Naive thymus-derived CD4-positive, alpha-beta T cell (primary cell): ENCODE measurements at regions not wholly inside any gene's neighbourhood (a gene's known extent, or its start where the extent isn't known, plus 50 kb on each side); places are given as distances from the start of the nearest gene placed in this dataset.

Experiments
- ATAC-seq: fragments of 150-1000 bp; cut with Tn5 transposase; 2 replicates; pipeline ENCODE4 v1.10.0; 2021; ENCODE audit warnings: mild to moderate bottlenecking, moderate library complexity
- CTCF ChIA-PET: fragments of 350-600 bp; sonication (Branson Sonifier 250); formaldehyde crosslinking; loops from one replicate; lab custom pipeline; 2021; ENCODE audit warnings: antibody characterized with exemption; lab: Charles Lee
- POLR2A ChIA-PET: fragments of 350-600 bp; sonication (Branson Sonifier 250); formaldehyde crosslinking; loops from one replicate; lab custom pipeline; 2021; ENCODE audit warnings: antibody characterized with exemption, inconsistent platforms; lab: Charles Lee
- DNase-seq, 9 donors: peaks; one replicate each; pipeline versions ENCODE4 v3.0.0 to v3.0.0-alpha.2; 2020 to 2022; ENCODE audit warnings: mixed read lengths in 1 of 9
- H3K27ac ChIP-seq: one replicate; pipeline ENCODE4 v1.7.0; 2013; ENCODE audit warnings: mild to moderate bottlenecking, low read depth, low read length, moderate library complexity
- H3K27me3 ChIP-seq, 2 donors: one replicate each; pipeline ENCODE4 v1.7.0; 2013; ENCODE audit warnings: low read length in 2 of 2, mild to moderate bottlenecking in 2 of 2, moderate library complexity in 2 of 2; ENCODE audit not compliant: control insufficient read depth in 2 of 2, insufficient read depth in 2 of 2
- H3K36me3 ChIP-seq, 3 experiments: 1 replicate in 2 of 3; 2 replicates in 1 of 3; pipeline ENCODE4 v1.7.0; 2013; ENCODE audit warnings: low read length in 3 of 3, mild to moderate bottlenecking in 3 of 3, moderate library complexity in 1 of 3; ENCODE audit not compliant: insufficient read depth in 3 of 3, control insufficient read depth in 2 of 3
- H3K4me1 ChIP-seq, 2 donors: one replicate each; pipeline ENCODE4 v1.7.0; 2013; ENCODE audit warnings: low read length in 2 of 2, mild to moderate bottlenecking in 2 of 2, moderate library complexity in 1 of 2; ENCODE audit not compliant: control insufficient read depth in 2 of 2, insufficient read depth in 2 of 2
- H3K4me3 ChIP-seq: 2 replicates; pipeline ENCODE4 v1.7.0; 2013; ENCODE audit warnings: mild to moderate bottlenecking, low read length
- H3K9me3 ChIP-seq, 3 experiments: 1 replicate in 2 of 3; 2 replicates in 1 of 3; pipeline ENCODE4 v1.7.0; 2013; ENCODE audit warnings: low read length in 3 of 3; ENCODE audit not compliant: control insufficient read depth in 2 of 3
- H3K27ac Mint-ChIP-seq, 9 donors: one replicate each; pipeline ENCODE4 v1.8.0; 2020 to 2022; ENCODE audit warnings: mixed read lengths in 9 of 9, mild to moderate bottlenecking in 8 of 9, moderate library complexity in 5 of 9, inconsistent platforms in 2 of 9
- H3K27me3 Mint-ChIP-seq, 5 donors: one replicate each; pipeline ENCODE4 v1.8.0; 2021 to 2022; ENCODE audit warnings: mixed read lengths in 5 of 5, mild to moderate bottlenecking in 1 of 5
- H3K36me3 Mint-ChIP-seq, 5 donors: one replicate each; pipeline ENCODE4 v1.8.0; 2020 to 2022; ENCODE audit warnings: mixed read lengths in 5 of 5, mild to moderate bottlenecking in 3 of 5, inconsistent platforms in 1 of 5
- H3K4me1 Mint-ChIP-seq, 7 donors: one replicate each; pipeline ENCODE4 v1.8.0; 2020 to 2022; ENCODE audit warnings: mixed read lengths in 7 of 7, mild to moderate bottlenecking in 3 of 7, inconsistent platforms in 1 of 7
- H3K4me3 Mint-ChIP-seq, 10 donors: one replicate each; pipeline ENCODE4 v1.8.0; 2020 to 2022; ENCODE audit warnings: mild to moderate bottlenecking in 10 of 10, mixed read lengths in 10 of 10, moderate library complexity in 6 of 10, inconsistent platforms in 2 of 10
- H3K9me3 Mint-ChIP-seq, 11 donors: one replicate each; pipeline ENCODE4 v1.8.0; 2020 to 2022; ENCODE audit warnings: mixed read lengths in 11 of 11, mild to moderate bottlenecking in 4 of 11, inconsistent platforms in 1 of 11, moderate library complexity in 1 of 11
- intact Hi-C, 2 donors: fragments of 100-400 bp; cut with micrococcal nuclease; formaldehyde crosslinking; loops; one replicate each; pipeline ENCODE4 v1.15.1; 2023

DNA sequence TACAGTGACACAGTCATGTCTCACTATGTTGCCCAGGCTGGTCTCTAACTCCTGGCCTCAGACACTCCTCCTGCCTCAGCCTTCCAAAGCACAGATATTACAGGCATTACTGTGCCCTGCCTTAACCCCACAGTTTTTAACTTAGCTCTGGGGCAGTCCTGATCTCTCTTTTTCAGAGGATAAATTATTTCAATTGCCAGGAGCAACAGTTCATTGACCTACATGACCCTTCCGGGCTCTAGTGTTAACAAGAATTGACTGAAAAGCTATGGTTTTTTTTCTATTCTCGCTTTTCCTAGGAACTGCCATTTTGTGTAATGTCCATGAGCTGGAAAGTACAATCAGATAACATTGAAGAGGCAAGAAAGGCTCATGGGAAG is 92.8 kb downstream of the HNRNPLL start:
- H3K9me3 Mint-ChIP-seq, result no peaks in the 10 kb centered on the region
- H3K9me3 ChIP-seq, result no peaks in the 10 kb centered on the region
- no peaks in the 10 kb centered on the region for H3K4me1 ChIP-seq
- no peaks in the 10 kb centered on the region for H3K36me3 ChIP-seq
- POLR2A ChIA-PET, result interaction anchor here (0.8 kb wide), 1 partner anchor 13 kb away, joined by 4 read pairs; no protein-coding TSS in a partner anchor
- CTCF ChIA-PET, result interaction anchor here (0.9 to 3.5 kb wide), 5 partner anchors 31 to 197 kb away, joined by 3 to 69 read pairs (median 3); no protein-coding TSS in a partner anchor
- intact Hi-C loops, result loop anchor here in 1 of 2 donors (2.0 to 5.0 kb wide), 3 partner anchors 393 to 1113 kb away; no protein-coding TSS in a partner anchor
- no peak overlapping the region for H3K4me3 Mint-ChIP-seq
- no peak overlapping the region for H3K27ac ChIP-seq
- no peak overlapping the region for H3K27ac Mint-ChIP-seq
- H3K27me3 ChIP-seq, result no peaks in the 10 kb centered on the region
- ATAC-seq (no peak), DNase-seq (no peak)
- H3K4me3 ChIP-seq, result no peak overlapping the region
- H3K4me1 Mint-ChIP-seq, result peaks cover 0 to 12% (median 0%) of the 10 kb centered on the region in 7 donors
- H3K27me3 Mint-ChIP-seq, result peaks cover 0 to 14% (median 5%) of the 10 kb centered on the region in 5 donors
- peaks cover 0 to 2% (median 0%) of the 10 kb centered on the region in 5 donors for H3K36me3 Mint-ChIP-seq

DNA sequence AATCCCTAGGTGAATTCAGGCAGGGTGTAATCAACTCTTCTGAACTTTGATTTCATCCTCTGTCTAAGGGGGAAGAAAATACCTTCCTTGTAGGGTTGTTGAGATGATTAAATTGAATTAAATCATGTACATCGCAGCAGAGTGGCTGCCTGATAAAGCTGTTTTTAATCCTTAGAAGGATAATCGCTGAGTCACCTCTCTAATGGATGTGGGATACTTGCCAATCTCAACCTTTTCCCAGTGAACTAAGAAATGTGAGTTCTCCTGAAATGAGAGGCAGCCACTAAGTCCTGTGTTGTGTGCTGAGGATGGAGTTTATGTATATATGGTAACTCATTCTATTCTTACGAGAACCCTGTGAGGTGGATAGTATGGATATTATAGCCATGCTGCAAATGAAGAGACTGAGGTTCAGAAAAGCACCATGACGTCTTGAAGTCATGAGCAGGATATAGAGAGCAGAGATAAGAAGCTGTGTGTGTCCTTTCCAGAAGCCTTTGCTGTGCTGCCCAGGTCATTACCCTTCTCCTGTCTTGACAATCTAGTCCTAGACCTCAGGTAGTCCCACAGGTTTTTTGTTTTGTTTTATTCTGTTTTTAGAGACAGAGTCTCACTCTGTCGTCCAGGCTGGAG is 93.3 kb downstream of the HNRNPLL start:
- no peaks in the 10 kb centered on the region for H3K9me3 ChIP-seq
- peaks cover 0 to 14% (median 5%) of the 10 kb centered on the region in 5 donors for H3K27me3 Mint-ChIP-seq
- H3K36me3 ChIP-seq, result no peaks in the 10 kb centered on the region
- no peak overlapping the region for H3K4me3 ChIP-seq
- no peaks in the 10 kb centered on the region for H3K4me1 ChIP-seq
- CTCF ChIA-PET, result interaction anchor here (0.7 to 3.5 kb wide), 12 partner anchors 10 to 516 kb away, joined by 3 to 69 read pairs (median 3); no protein-coding TSS in a partner anchor
- H3K27me3 ChIP-seq, result no peaks in the 10 kb centered on the region
- no peak overlapping the region for H3K27ac Mint-ChIP-seq
- no peaks in the 10 kb centered on the region for H3K9me3 Mint-ChIP-seq
- DNase-seq (no peak), ATAC-seq (no peak)
- H3K4me3 Mint-ChIP-seq, result no peak overlapping the region
- intact Hi-C loops, result loop anchor here in 1 of 2 donors (2.0 to 5.0 kb wide), 3 partner anchors 392 to 1113 kb away; no protein-coding TSS in a partner anchor
- H3K36me3 Mint-ChIP-seq, result peaks cover 0 to 2% (median 0%) of the 10 kb centered on the region in 5 donors
- H3K27ac ChIP-seq, result no peak overlapping the region
- H3K4me1 Mint-ChIP-seq, result peaks cover 0 to 17% (median 0%) of the 10 kb centered on the region in 7 donors
- POLR2A ChIA-PET, result interaction anchor here (0.8 kb wide), 1 partner anchor 14 kb away, joined by 4 read pairs; no protein-coding TSS in a partner anchor

DNA sequence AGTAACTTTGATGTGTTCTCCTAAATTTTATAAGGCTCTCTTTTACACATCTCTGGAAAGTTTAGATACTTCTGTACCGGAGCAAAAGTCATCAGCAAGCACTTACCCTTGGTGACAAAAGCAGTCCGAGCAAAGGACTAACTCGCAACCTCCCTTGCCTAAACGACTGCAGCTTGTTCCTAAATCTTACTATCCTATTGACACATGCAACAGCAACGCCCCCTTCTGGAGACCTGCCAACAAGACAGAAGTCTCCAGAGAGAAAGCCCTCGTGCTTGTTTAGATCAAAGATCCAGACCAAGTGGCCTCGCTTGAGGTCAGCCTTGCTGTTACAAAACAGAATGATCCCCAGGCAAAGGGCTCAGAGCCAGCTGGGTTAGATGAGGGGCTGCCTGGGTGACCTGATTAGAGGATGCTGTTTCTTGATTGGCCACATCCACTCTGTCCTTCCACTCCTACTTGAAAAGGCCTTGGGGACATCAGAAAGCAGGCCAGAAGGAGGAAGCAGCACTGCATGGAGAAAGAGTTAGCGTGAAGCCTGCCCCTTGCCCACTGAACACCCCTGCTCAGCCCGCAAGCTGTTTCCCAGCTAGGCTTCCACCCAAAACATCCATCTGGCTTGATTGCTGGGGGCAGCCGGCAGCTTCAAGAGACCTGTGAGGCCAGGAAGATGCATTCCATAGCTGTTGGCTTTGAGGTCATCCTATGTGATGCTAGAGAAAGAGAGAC is 94.3 kb downstream of the HNRNPLL start:
- ATAC-seq, result peak; percentile 84
- ChIA-PET CTCF (interaction anchor here (0.6 to 3.5 kb wide), 16 partner anchors 9 to 515 kb away, joined by 3 to 69 read pairs (median 4); no protein-coding TSS in a partner anchor), POLR2A (interaction anchor here (0.9 to 1.0 kb wide), 2 partner anchors 87 to 193 kb away, joined by 3 read pairs; no protein-coding TSS in a partner anchor)
- H3K4me3 ChIP-seq, result no peak overlapping the region
- intact Hi-C loops, result loop anchor here (1.0 to 5.0 kb wide), 7 partner anchors 131 to 1112 kb away; partner anchors contain the start of gene ATL2 (in 1 of the 2)
- H3K27ac ChIP-seq, result no peak overlapping the region
- H3K27ac Mint-ChIP-seq, result peak overlapping the region in 2 of 9 donors; percentile 15 to 19
- no peak overlapping the region for H3K4me3 Mint-ChIP-seq
- H3K9me3 Mint-ChIP-seq, result no peaks in the 10 kb centered on the region
- DNase-seq, result peak; percentile 49 to 76 (median 67)
- H3K9me3 ChIP-seq, result no peaks in the 10 kb centered on the region
- H3K36me3 Mint-ChIP-seq, result peaks cover 0 to 2% (median 0%) of the 10 kb centered on the region in 5 donors
- peaks cover 0 to 19% (median 0%) of the 10 kb centered on the region in 7 donors for H3K4me1 Mint-ChIP-seq
- no peaks in the 10 kb centered on the region for H3K27me3 ChIP-seq
- H3K4me1 ChIP-seq, result no peaks in the 10 kb centered on the region
- H3K36me3 ChIP-seq, result no peaks in the 10 kb centered on the region
- H3K27me3 Mint-ChIP-seq, result peaks cover 0 to 14% (median 5%) of the 10 kb centered on the region in 5 donors

DNA sequence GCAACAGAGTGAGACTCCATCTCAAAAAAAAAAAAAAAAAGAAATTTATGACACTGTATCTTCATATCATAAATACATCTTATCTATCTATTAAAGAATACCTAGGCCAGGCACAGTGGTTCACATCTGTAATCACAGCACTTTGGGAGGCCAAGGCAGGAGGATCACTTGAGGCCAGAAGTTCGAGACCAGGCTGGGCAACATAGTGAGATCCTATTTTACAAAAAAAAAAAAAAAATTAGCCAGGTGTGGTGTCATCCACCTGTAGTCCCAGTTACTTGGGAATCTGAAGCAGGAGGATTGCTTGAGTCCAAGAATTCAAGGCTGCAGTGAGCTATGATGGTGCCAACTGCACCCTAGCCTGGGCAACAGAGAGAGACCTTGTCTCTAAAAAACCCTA is 95.0 kb downstream of the HNRNPLL start:
- ATAC-seq, result no peak
- peaks cover 0 to 2% (median 0%) of the 10 kb centered on the region in 11 donors for H3K9me3 Mint-ChIP-seq
- peaks cover 0 to 21% (median 5%) of the 10 kb centered on the region in 5 donors for H3K27me3 Mint-ChIP-seq
- H3K36me3 Mint-ChIP-seq, result peaks cover 0 to 4% (median 0%) of the 10 kb centered on the region in 5 donors
- POLR2A ChIA-PET, result interaction anchor here (0.9 to 1.0 kb wide), 2 partner anchors 86 to 192 kb away, joined by 3 read pairs; no protein-coding TSS in a partner anchor
- H3K27ac ChIP-seq, result no peak overlapping the region
- no peaks in the 10 kb centered on the region for H3K9me3 ChIP-seq
- intact Hi-C loops, result loop anchor here (1.0 to 5.0 kb wide), 7 partner anchors 130 to 1111 kb away; partner anchors contain the start of gene ATL2 (in 1 of the 2)
- no peaks in the 10 kb centered on the region for H3K36me3 ChIP-seq
- H3K27ac Mint-ChIP-seq, result no peak overlapping the region
- H3K27me3 ChIP-seq, result no peaks in the 10 kb centered on the region
- no peak for DNase-seq
- H3K4me1 Mint-ChIP-seq, result peaks cover 0 to 19% (median 0%) of the 10 kb centered on the region in 7 donors
- H3K4me3 ChIP-seq, result no peak overlapping the region
- CTCF ChIA-PET, result interaction anchor here (0.6 to 3.5 kb wide), 12 partner anchors 8 to 515 kb away, joined by 3 to 69 read pairs (median 4); no protein-coding TSS in a partner anchor
- H3K4me3 Mint-ChIP-seq, result no peak overlapping the region
- H3K4me1 ChIP-seq, result no peaks in the 10 kb centered on the region

DNA sequence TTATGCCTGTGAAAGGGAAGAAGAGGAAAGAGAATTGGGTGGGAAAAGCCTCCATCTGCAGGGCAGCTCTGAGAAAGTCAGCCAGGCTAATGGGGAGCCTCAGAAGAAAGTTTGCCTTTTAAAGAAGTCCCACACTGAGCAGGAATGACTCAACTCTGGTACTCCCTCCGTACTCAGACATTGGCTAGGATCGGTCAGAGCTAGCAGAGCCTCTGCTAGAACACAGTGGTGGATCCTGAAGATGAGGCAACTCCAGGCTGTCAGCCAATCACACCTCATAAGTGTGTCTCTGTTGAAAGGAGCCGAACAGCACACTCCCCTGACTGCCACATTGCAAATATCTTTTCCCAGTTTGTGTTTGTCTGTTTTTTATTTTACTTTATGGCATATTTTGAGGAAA is 96.9 kb downstream of the HNRNPLL start:
- Mint-ChIP-seq H3K9me3 (peaks cover 0 to 16% (median 4%) of the 10 kb centered on the region in 11 donors), H3K27me3 (peaks cover 4 to 28% (median 10%) of the 10 kb centered on the region in 5 donors), H3K36me3 (peaks cover 0 to 7% (median 4%) of the 10 kb centered on the region in 5 donors), H3K4me3 (no peak overlapping the region), H3K4me1 (peaks cover 0 to 19% (median 0%) of the 10 kb centered on the region in 7 donors), H3K27ac (no peak overlapping the region)
- no peaks in the 10 kb centered on the region for H3K27me3 ChIP-seq
- no peak overlapping the region for H3K4me3 ChIP-seq
- H3K4me1 ChIP-seq, result no peaks in the 10 kb centered on the region
- H3K36me3 ChIP-seq, result no peaks in the 10 kb centered on the region
- H3K9me3 ChIP-seq, result no peaks in the 10 kb centered on the region
- intact Hi-C loops, result loop anchor here in 1 of 2 donors (5.0 kb wide), 2 partner anchors 388 to 613 kb away; no protein-coding TSS in a partner anchor
- DNase-seq (no peak), ATAC-seq (no peak)
- CTCF ChIA-PET, result interaction anchor here (1.7 kb wide), 1 partner anchor 190 kb away, joined by 14 read pairs; no protein-coding TSS in a partner anchor
- no peak overlapping the region for H3K27ac ChIP-seq
- POLR2A ChIA-PET, result no interaction called here

DNA sequence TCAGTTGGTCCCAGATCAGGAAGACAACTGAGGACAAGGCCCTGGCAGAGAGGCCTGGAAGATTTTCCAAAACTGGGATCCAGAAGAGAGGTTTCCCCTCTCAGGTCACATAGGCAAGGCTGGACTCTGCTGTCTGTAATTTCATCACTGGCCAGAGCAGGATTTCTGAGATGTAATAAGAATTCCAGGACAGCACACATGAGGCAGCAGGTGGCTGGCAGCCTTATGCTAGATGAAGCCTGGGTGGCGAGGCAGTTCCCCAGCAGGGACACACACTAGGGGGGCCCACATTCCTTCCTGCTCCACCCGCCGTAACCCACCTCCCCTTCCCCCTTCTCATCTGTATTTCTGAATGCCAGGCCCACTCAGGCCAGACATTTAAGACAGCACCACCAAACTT is 98.6 kb downstream of the HNRNPLL start:
- Mint-ChIP-seq H3K27ac (no peak overlapping the region), H3K4me3 (no peak overlapping the region), H3K4me1 (peaks cover 0 to 19% (median 0%) of the 10 kb centered on the region in 7 donors), H3K27me3 (peaks cover 10 to 33% (median 15%) of the 10 kb centered on the region in 5 donors), H3K36me3 (peaks cover 0 to 7% (median 5%) of the 10 kb centered on the region in 5 donors), H3K9me3 (peaks cover 0 to 22% (median 4%) of the 10 kb centered on the region in 11 donors)
- Histone ChIP-seq H3K9me3 (no peaks in the 10 kb centered on the region), H3K27ac (no peak overlapping the region), H3K27me3 (no peaks in the 10 kb centered on the region), H3K36me3 (no peaks in the 10 kb centered on the region), H3K4me1 (no peaks in the 10 kb centered on the region), H3K4me3 (no peak overlapping the region)
- POLR2A ChIA-PET, result no interaction called here
- intact Hi-C loops, result no loop called here
- CTCF ChIA-PET, result no interaction called here
- ATAC-seq (no peak), DNase-seq (no peak)
